GM21723 (cell line): ENCODE measurements at regions not wholly inside any gene's neighbourhood (a gene's known extent, or its start where the extent isn't known, plus 50 kb on each side); places are given as distances from the start of the nearest gene placed in this dataset.
"Not testable (repeated sequence)": the region's sequence is repeated elsewhere in the genome, so short reads cannot be mapped to it uniquely, and the experiment has no call there.

Experiments
- ATAC-seq: cut with Tn5 transposase; IDR thresholded peaks from one replicate; pipeline ENCODE4 v1.9.1; 2021; ENCODE audit warnings: mild to moderate bottlenecking, moderate library complexity; ENCODE audit not compliant: unreplicated experiment

GRCh38 chr11:134949121-134950090, 537.4 kb upstream of the B3GAT1 start:
- ATAC-seq, result no peak

- no peak for ATAC-seq
Measured at GRCh38 chr11:134947556-134947955, 535.5 kb upstream of the B3GAT1 start.

GRCh38 chr11:134945993-134946392, 534.0 kb upstream of the B3GAT1 start:
- ATAC-seq, result no peak

GRCh38 chr11:134944986-134945385, 532.9 kb upstream of the B3GAT1 start:
- no peak for ATAC-seq

GRCh38 chr11:134944131-134944530, 532.1 kb upstream of the B3GAT1 start:
- ATAC-seq, result no peak

GRCh38 chr11:134943544-134943943, 531.5 kb upstream of the B3GAT1 start:
- no peak for ATAC-seq

- no peak for ATAC-seq
Measured at GRCh38 chr11:134942681-134943080, 530.6 kb upstream of the B3GAT1 start.

- not testable (repeated sequence) for ATAC-seq
Measured at GRCh38 chr11:134941936-134942600, 530.0 kb upstream of the B3GAT1 start.

GRCh38 chr11:134941326-134941725, 529.3 kb upstream of the B3GAT1 start:
- ATAC-seq, result no peak

GRCh38 chr11:134940441-134941126, 528.5 kb upstream of the B3GAT1 start:
- ATAC-seq, result no peak

GRCh38 chr11:134939905-134940304, 527.9 kb upstream of the B3GAT1 start:
- ATAC-seq, result no peak

GRCh38 chr11:134939031-134939430, 527.0 kb upstream of the B3GAT1 start:
- ATAC-seq, result no peak

- ATAC-seq, result no peak
Measured at GRCh38 chr11:134938212-134938611, 526.2 kb upstream of the B3GAT1 start.

GRCh38 chr11:134937193-134937592, 525.2 kb upstream of the B3GAT1 start:
- not testable (repeated sequence) for ATAC-seq

GRCh38 chr11:134932761-134933160, 520.7 kb upstream of the B3GAT1 start:
- ATAC-seq, result no peak

GRCh38 chr11:134925432-134925831, 513.4 kb upstream of the B3GAT1 start:
- no peak for ATAC-seq

GRCh38 chr11:134923441-134923840, 511.4 kb upstream of the B3GAT1 start:
- ATAC-seq, result no peak

- ATAC-seq, result no peak
Measured at GRCh38 chr11:134921938-134922337, 509.9 kb upstream of the B3GAT1 start.

- no peak for ATAC-seq
Measured at GRCh38 chr11:134920851-134921608, 509.0 kb upstream of the B3GAT1 start.

GRCh38 chr11:134916421-134917213, 504.6 kb upstream of the B3GAT1 start:
- no peak for ATAC-seq
